Cardiac muscle cell (in vitro differentiated cells and primary cell): ENCODE measurements at regions not wholly inside any gene's neighbourhood (a gene's known extent, or its start where the extent isn't known, plus 50 kb on each side); places are given as distances from the start of the nearest gene placed in this dataset.

Source experiments
- DNase-seq, 2 donors: peaks; one replicate each; pipeline versions ENCODE4 v3.0.0 to v3.0.0-alpha.2; 2010 to 2017; ENCODE audit warnings: low read depth in 1 of 2, low spot score in 1 of 2
- H3K27ac ChIP-seq: fragments of 200-600 bp; sonication (generic); 2 replicates; pipeline ENCODE4 v1.5.1; 2016
- H3K27me3 ChIP-seq: fragments of 200-600 bp; sonication (generic); 2 replicates; pipeline ENCODE4 v1.6.0; 2016; ENCODE audit warnings: control low read depth
- H3K36me3 ChIP-seq: fragments of 200-600 bp; sonication (generic); 2 replicates; pipeline ENCODE4 v1.5.1; 2016; ENCODE audit warnings: control low read depth
- H3K4me1 ChIP-seq: fragments of 200-600 bp; sonication (generic); 2 replicates; pipeline ENCODE4 v1.8.1; 2017; ENCODE audit warnings: low read depth, mild to moderate bottlenecking, mixed run types
- H3K4me3 ChIP-seq: fragments of 200-600 bp; sonication (generic); 2 replicates; pipeline ENCODE4 v1.5.1; 2016; ENCODE audit warnings: mild to moderate bottlenecking
- H3K9me3 ChIP-seq: fragments of 200-600 bp; sonication (generic); 2 replicates; pipeline ENCODE4 v1.5.1; 2017; ENCODE audit warnings: low read depth, mild to moderate bottlenecking, control low read depth
- TF ChIP-seq, protein P1 (sequence below): IDR thresholded peaks from 2 replicates; pipeline ENCODE4 v1.5.1; 2012; ENCODE audit warnings: low read depth, mild to moderate bottlenecking, low read length

DNA sequence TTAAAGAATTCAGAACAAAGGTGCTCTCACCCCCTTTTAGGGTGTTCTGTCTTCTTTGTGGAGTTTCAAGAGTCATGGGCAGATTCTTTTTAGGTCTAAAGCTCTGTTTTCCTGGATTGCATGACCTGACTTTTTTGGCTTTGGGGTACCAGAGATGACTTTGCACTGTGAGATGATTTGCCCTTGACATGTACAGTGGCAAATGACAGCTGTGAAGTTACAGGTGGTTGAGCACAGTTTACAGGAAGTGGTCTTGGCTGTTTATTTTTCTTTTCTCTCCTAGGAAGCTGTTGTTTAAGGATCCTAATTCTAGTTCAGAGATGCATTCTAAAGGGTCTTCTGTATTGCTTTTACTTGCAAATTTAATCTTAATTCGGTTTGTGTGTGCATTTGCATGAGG lies 83.8 kb upstream of the METAP2 start:
- Histone ChIP-seq H3K27me3 (no peaks in the 10 kb centered on the region), H3K36me3 (no peaks in the 10 kb centered on the region), H3K4me3 (no peak overlapping the region), H3K9me3 (no peaks in the 10 kb centered on the region), H3K4me1 (no peaks in the 10 kb centered on the region), H3K27ac (no peak overlapping the region)
- TF ChIP-seq, protein P1, sequence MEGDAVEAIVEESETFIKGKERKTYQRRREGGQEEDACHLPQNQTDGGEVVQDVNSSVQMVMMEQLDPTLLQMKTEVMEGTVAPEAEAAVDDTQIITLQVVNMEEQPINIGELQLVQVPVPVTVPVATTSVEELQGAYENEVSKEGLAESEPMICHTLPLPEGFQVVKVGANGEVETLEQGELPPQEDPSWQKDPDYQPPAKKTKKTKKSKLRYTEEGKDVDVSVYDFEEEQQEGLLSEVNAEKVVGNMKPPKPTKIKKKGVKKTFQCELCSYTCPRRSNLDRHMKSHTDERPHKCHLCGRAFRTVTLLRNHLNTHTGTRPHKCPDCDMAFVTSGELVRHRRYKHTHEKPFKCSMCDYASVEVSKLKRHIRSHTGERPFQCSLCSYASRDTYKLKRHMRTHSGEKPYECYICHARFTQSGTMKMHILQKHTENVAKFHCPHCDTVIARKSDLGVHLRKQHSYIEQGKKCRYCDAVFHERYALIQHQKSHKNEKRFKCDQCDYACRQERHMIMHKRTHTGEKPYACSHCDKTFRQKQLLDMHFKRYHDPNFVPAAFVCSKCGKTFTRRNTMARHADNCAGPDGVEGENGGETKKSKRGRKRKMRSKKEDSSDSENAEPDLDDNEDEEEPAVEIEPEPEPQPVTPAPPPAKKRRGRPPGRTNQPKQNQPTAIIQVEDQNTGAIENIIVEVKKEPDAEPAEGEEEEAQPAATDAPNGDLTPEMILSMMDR = no peak
- no peak for DNase-seq

DNA sequence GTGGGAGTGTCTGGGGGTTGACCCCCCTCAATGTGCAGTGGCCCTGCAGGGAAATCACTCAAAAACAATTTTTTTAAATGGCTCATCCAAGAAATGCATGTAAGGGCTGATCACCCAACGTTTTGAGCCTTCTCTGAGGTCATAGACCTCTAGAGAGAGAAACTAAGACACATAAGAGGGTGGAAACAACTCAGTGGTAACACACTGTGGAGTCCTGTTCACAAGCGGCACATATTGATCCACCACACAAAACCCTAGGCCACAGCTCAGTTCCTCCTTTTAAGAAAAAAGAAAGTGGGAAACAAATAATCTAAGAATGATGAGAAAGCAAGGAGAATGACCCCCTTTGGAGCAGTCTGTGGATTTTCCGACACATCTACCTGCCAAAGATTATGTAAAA lies 83.0 kb upstream of the METAP2 start:
- Histone ChIP-seq H3K4me3 (no peak overlapping the region), H3K36me3 (no peaks in the 10 kb centered on the region), H3K4me1 (no peaks in the 10 kb centered on the region), H3K27me3 (no peaks in the 10 kb centered on the region), H3K9me3 (no peaks in the 10 kb centered on the region), H3K27ac (no peak overlapping the region)
- TF ChIP-seq, protein P1 = no peak
- DNase-seq = no peak

DNA sequence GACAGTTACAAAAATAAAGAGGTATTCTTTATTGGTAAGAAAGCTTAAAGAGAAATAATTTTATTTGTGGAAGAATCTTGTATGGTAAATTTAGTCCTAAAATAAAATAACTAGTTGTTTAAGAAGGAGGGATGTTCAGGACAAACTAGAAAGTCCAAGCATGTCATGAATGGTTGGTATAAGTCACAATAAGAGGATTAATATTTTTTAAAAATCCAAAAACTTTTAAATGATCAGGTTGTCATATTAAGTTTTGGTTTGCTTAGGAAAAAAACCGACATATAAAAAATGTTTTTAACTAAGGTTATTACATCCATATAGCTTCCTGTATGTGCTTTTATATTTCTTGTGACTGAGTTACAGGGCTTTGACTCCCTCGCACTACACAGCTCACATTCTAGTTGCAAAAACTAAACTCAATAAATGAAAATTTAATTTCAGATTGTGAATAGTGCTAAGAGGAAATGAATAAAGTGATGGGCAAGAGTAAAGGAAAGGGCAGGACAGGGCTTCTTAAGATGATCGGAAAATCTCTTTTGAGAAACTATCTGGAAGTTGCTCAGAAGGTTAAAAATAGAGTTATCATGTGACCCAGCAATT lies 80.7 kb upstream of the METAP2 start:
- Histone ChIP-seq H3K27ac (no peak overlapping the region), H3K4me3 (no peak overlapping the region), H3K9me3 (no peaks in the 10 kb centered on the region), H3K27me3 (no peaks in the 10 kb centered on the region), H3K4me1 (no peaks in the 10 kb centered on the region), H3K36me3 (no peaks in the 10 kb centered on the region)
- DNase-seq = no peak
- TF ChIP-seq, protein P1 = no peak

DNA sequence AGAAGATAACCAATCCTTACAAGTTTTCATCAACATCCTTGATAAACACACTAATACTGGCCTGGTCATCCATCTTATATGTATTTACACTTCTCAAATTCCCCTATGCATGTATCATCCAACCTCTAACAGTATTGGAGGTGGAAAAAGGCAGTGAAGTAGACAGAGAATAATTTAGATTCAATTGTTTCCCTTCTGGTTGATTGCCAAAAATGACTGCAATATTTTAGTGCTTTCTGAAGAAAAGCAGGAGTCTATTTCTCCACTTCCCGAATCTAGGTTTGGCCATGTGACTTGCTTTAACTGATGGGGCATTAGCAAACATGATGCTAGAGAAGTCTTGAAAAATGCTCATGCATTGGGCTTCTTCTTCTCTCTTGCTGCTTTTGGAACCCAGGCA lies 78.3 kb upstream of the METAP2 start:
- no peaks in the 10 kb centered on the region for H3K4me1 ChIP-seq
- H3K9me3 ChIP-seq = no peaks in the 10 kb centered on the region
- no peak for DNase-seq
- TF ChIP-seq, protein P1 = no peak
- no peak overlapping the region for H3K27ac ChIP-seq
- no peak overlapping the region for H3K4me3 ChIP-seq
- H3K36me3 ChIP-seq = no peaks in the 10 kb centered on the region
- H3K27me3 ChIP-seq = no peaks in the 10 kb centered on the region

DNA sequence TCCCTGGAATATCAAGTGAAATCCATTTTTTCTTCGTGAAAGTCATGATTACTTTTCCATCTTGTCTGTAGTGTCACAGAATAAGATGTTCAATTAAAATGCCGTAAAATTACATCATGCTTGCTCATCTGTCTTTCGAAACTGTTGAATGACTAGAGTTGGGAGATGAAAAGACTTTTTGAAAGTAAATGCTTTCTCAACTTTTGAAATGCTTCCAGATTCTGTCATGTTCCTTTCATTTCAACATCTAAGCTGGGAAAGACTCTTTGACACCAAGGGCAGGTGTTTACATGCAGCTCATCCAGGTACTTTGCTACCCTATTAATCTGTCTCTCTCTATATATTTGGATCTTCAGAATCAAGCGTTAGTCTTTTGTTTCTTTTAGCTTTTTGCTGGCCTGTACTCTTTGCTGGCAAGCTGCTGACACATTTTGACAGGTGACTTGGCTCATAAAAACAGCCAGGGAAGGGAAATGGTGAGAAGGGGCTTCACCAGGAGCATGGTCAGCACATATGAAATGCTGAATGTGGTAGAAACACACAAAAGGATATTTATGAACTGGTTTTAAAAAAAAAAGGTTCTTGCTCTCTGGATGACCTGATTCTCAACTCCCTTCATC lies 77.0 kb upstream of the METAP2 start:
- peak in 1 of 2 donors; percentile 35 for DNase-seq
- Histone ChIP-seq H3K36me3 (no peaks in the 10 kb centered on the region), H3K9me3 (no peaks in the 10 kb centered on the region), H3K27ac (no peak overlapping the region), H3K27me3 (no peaks in the 10 kb centered on the region), H3K4me3 (no peak overlapping the region), H3K4me1 (no peaks in the 10 kb centered on the region)
- TF ChIP-seq, protein P1 = no peak

DNA sequence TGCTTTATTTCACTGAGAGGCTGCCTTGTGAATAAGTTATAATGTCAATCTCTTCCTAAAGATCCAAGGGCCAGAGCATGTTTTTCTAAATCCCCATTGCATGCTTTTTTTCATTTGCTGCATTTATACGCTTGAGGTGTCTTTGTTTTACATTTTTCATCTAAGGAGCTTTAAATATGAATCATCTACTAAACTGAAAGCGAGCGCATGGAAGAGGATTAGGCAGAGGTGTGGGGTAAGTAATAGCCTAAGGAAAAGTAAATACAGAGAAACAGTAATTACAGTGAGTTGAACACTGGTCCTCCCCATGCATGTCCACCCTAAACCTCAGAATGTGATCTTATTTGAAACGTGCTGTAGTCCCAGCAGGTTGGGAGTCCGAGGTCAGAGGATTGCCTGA lies 76.4 kb upstream of the METAP2 start:
- no peaks in the 10 kb centered on the region for H3K36me3 ChIP-seq
- no peaks in the 10 kb centered on the region for H3K9me3 ChIP-seq
- no peak overlapping the region for H3K27ac ChIP-seq
- H3K4me1 ChIP-seq = no peaks in the 10 kb centered on the region
- H3K27me3 ChIP-seq = no peaks in the 10 kb centered on the region
- no peak for DNase-seq
- TF ChIP-seq, protein P1 = no peak
- no peak overlapping the region for H3K4me3 ChIP-seq
